ENCODE measurements at regions not wholly inside any gene's neighbourhood (a gene's known extent, or its start where the extent isn't known, plus 50 kb on each side); places are given as distances from the start of the nearest gene placed in this dataset.

DNA sequence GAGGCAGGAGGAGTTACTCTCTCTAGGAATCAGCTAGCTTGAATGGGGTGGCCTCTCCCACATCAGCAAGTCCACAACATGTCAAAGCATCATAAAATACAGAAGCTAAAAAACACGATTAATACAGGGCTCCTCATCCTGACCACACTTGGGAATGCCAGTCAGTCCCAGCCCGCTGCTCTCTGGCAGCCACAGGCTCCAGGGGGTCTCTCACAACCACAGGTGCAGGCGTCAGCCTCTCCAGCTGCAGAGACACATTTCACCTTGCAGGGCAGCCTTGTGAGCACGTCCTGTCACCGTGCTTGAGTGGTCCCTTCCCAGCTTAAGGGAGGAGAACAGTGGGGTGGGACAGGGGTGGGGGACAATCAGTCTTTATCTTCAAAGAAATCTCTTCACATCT lies 137.4 kb upstream of the SH3BP4 start:
- no peak for TF ChIP-seq CTCF (IDR thresholded peaks at IDR 0.05)
- TF ChIP-seq POLR2A (IDR thresholded peaks at IDR 0.05) = no peak
